Activated CD4-positive, CD25-positive, alpha-beta regulatory T cell (primary cell): ENCODE measurements at regions not wholly inside any gene's neighbourhood (a gene's known extent, or its start where the extent isn't known, plus 50 kb on each side); places are given as distances from the start of the nearest gene placed in this dataset.

Experiments used
- DNase-seq, 4 experiments: peaks; one replicate each; lab custom pipeline; 2025; lab: John Stamatoyannopoulos, UW

- DNase-seq = no peak
Measured at GRCh38 chr6:14275493-14275851, 157.9 kb downstream of the CD83 start.

GRCh38 chr6:14276071-14276470, 158.5 kb downstream of the CD83 start:
- no peak for DNase-seq

- DNase-seq = peak in 1 of 4 experiments; percentile 17
Measured at GRCh38 chr6:14276667-14277404, 159.3 kb downstream of the CD83 start.

- no peak for DNase-seq
Measured at GRCh38 chr6:14277405-14277930, 159.9 kb downstream of the CD83 start.

- no peak for DNase-seq
Measured at GRCh38 chr6:14278006-14278405, 160.4 kb downstream of the CD83 start.

GRCh38 chr6:14278446-14278845, 160.9 kb downstream of the CD83 start:
- DNase-seq = no peak

GRCh38 chr6:14280006-14280510, 162.5 kb downstream of the CD83 start:
- DNase-seq = no peak

GRCh38 chr6:14280766-14281293, 163.3 kb downstream of the CD83 start:
- DNase-seq = no peak

GRCh38 chr6:14281811-14282660, 164.5 kb downstream of the CD83 start:
- DNase-seq = no peak

- no peak for DNase-seq
Measured at GRCh38 chr6:14282854-14283505, 165.4 kb downstream of the CD83 start.

- DNase-seq = no peak
Measured at GRCh38 chr6:14283600-14284235, 166.1 kb downstream of the CD83 start.

GRCh38 chr6:14284969-14285590, 167.5 kb downstream of the CD83 start:
- DNase-seq = no peak

GRCh38 chr6:14286144-14286543, 168.6 kb downstream of the CD83 start:
- no peak for DNase-seq

GRCh38 chr6:14286634-14287428, 169.3 kb downstream of the CD83 start:
- no peak for DNase-seq

- DNase-seq = no peak
Measured at GRCh38 chr6:14287707-14288106, 170.1 kb downstream of the CD83 start.

- DNase-seq = no peak
Measured at GRCh38 chr6:14288910-14289309, 171.3 kb downstream of the CD83 start.

GRCh38 chr6:14290041-14290771, 172.6 kb downstream of the CD83 start:
- DNase-seq = no peak

GRCh38 chr6:14290772-14291330, 173.3 kb downstream of the CD83 start:
- no peak for DNase-seq

- DNase-seq = no peak
Measured at GRCh38 chr6:14291331-14291730, 173.8 kb downstream of the CD83 start.
